ENCODE measurements at regions not wholly inside any gene's neighbourhood (a gene's known extent, or its start where the extent isn't known, plus 50 kb on each side); places are given as distances from the start of the nearest gene placed in this dataset.

DNA sequence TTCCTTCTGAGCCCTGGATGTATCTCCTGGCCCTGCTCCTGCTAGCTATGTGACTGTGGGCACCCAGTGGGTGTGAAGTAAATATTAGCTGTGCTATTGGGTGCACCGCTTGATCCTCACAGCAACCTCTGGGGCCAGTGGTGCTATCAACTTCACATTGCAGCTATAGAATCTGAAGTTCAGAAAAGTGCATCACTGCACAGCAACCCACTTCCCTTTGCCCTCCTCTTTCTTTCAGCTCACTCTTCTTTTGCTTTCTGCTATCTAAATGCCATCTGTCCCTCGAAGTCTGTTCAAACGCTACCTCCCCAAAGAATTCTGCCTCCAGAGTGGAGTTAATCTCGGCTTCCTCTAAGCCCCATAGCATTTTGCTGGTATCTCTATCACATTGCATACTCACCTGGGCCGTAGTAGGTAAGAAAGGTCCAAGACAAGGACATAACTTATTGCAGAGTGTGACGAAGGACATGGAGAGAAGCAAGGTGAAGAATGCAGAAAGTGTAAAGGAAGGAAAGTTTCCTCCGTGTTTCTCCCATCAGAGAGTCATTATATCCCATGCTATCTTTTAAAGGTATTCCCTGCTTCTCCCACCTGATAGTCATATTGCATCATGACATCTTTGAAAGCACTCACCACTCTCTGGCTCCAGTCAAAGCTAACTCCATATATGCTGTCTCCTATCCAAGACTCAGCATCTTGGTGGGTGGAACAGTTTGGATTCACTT, 57.1 kb upstream of the BCL6 start:
- TF ChIP-seq CTCF (conservative IDR thresholded peaks at IDR 0.05): no peak
- no peak for DNase-seq (ENCODE audit: low read depth, low spot score)
- Mint-ChIP-seq H3K36me3 (ENCODE audit: low read depth) (no peaks in the 10 kb centered on the region), H3K27ac (ENCODE audit: unreplicated experiment) (no peak overlapping the region), H3K4me3 (no peak overlapping the region), H3K9me3 (peaks cover 6% of the 10 kb centered on the region), H3K4me1 (no peaks in the 10 kb centered on the region), H3K27me3 (ENCODE audit: low read depth) (no peaks in the 10 kb centered on the region)

DNA sequence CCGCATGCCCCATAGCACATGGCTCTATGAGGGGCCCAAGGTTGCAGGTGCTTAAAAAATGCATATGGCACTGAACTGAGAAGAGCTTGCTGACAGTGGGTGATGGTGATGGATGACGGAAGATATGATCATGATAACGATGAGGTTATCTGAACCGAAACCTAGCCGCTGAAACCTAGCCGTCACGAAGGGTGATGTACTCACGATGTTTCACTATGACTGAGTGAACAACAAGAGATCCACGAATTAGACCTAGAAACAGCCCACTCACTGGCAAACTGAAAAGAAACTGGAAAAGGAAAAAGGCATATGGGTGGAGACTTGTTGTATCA, 57.6 kb upstream of the BCL6 start:
- Mint-ChIP-seq H3K9me3 (peaks cover 5% of the 10 kb centered on the region), H3K36me3 (ENCODE audit: low read depth) (no peaks in the 10 kb centered on the region), H3K4me3 (no peak overlapping the region), H3K27ac (ENCODE audit: unreplicated experiment) (no peak overlapping the region), H3K27me3 (ENCODE audit: low read depth) (no peaks in the 10 kb centered on the region), H3K4me1 (no peaks in the 10 kb centered on the region)
- TF ChIP-seq CTCF (conservative IDR thresholded peaks at IDR 0.05): no peak
- no peak for DNase-seq (ENCODE audit: low read depth, low spot score)

DNA sequence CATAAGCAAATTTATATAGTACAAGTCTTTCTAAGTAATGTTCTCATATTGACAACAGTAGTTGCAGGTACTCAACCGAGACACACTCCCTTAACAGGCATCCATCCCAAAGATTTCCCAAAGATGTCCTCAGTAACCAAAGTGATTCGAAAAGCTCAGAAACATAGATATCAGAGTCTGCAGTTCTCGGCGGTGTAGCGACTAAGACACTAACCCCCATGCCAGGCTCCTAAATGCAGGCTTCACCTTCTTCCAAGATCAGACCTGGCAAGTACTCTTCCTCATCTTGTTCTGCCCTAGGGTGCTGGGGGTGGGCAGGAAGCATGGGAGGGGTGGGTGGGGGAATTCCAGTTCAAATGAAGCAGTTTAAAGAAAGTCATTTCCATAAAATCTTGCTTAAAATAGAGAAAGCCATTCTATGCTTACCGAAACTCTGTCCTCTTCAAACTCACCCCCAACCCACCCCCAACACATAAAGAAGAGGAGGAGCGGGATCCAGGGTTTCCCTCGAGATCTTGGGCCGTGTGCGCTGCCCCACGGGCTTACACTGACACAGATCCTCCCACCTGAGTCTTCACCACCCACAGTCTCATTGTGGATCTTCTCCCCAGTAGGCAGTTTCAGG, 59.0 kb upstream of the BCL6 start:
- Mint-ChIP-seq H3K9me3 (no peaks in the 10 kb centered on the region), H3K27me3 (ENCODE audit: low read depth) (no peaks in the 10 kb centered on the region), H3K4me1 (peaks cover 4% of the 10 kb centered on the region), H3K27ac (ENCODE audit: unreplicated experiment) (no peak overlapping the region), H3K36me3 (ENCODE audit: low read depth) (no peaks in the 10 kb centered on the region), H3K4me3 (no peak overlapping the region)
- no peak for DNase-seq (ENCODE audit: low read depth, low spot score)
- TF ChIP-seq CTCF (conservative IDR thresholded peaks at IDR 0.05): no peak

GRCh38 chr3:187804745-187805121, 59.5 kb upstream of the BCL6 start:
- Mint-ChIP-seq H3K36me3 (ENCODE audit: low read depth) (no peaks in the 10 kb centered on the region), H3K9me3 (no peaks in the 10 kb centered on the region), H3K4me1 (peaks cover 4% of the 10 kb centered on the region), H3K27me3 (ENCODE audit: low read depth) (no peaks in the 10 kb centered on the region), H3K4me3 (no peak overlapping the region), H3K27ac (ENCODE audit: unreplicated experiment) (no peak overlapping the region)
- no peak for DNase-seq (ENCODE audit: low read depth, low spot score)
- no peak for TF ChIP-seq CTCF (conservative IDR thresholded peaks at IDR 0.05)

DNA sequence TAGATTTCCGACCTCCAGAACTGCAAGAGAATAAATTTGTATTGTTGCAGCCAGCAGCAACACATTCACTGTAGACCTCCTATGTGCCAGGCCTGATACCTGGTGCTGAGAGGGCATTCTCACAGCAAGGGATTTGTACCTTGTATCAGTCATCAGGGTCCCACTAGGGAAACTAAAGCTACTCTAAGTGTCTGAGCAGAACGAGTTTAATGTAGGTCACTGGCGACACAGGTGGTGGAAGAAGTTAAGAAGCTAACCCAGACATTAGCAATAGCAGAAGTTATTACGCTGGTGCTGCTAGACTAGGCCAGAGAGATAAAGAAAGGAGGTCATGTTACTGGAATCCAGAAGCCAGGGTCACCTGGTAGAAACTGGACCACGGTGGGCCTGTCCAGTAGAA, 60.5 kb upstream of the BCL6 start:
- Mint-ChIP-seq H3K36me3 (ENCODE audit: low read depth) (no peaks in the 10 kb centered on the region), H3K4me3 (no peak overlapping the region), H3K9me3 (no peaks in the 10 kb centered on the region), H3K27ac (ENCODE audit: unreplicated experiment) (no peak overlapping the region), H3K4me1 (peaks cover 4% of the 10 kb centered on the region), H3K27me3 (ENCODE audit: low read depth) (peaks cover 3% of the 10 kb centered on the region)
- DNase-seq (ENCODE audit: low read depth, low spot score): no peak
- no peak for TF ChIP-seq CTCF (conservative IDR thresholded peaks at IDR 0.05)

Data from neural crest cell (in vitro differentiated cells).